Kidney epithelial cell (primary cell): ENCODE measurements at regions not wholly inside any gene's neighbourhood (a gene's known extent, or its start where the extent isn't known, plus 50 kb on each side); places are given as distances from the start of the nearest gene placed in this dataset.

Experiments
- DNase-seq: peaks from one replicate; pipeline ENCODE4 v3.0.0-alpha.2; 2010; ENCODE audit warnings: low read depth
- H3K27me3 ChIP-seq: 2 replicates; pipeline ENCODE4 v1.6.0; 2011; ENCODE audit warnings: low read length; ENCODE audit not compliant: control insufficient read depth, insufficient read depth
- H3K36me3 ChIP-seq: 2 replicates; pipeline ENCODE4 v1.5.1; 2011; ENCODE audit warnings: low read length; ENCODE audit not compliant: control insufficient read depth, insufficient read depth
- H3K4me3 ChIP-seq: 2 replicates; pipeline ENCODE4 v1.5.1; 2011; ENCODE audit warnings: low read depth, mild to moderate bottlenecking, control low read depth, low read length
- CTCF ChIP-seq: IDR thresholded peaks from 2 replicates; pipeline ENCODE4 v1.5.1; 2011; ENCODE audit warnings: mild to moderate bottlenecking, moderate library complexity, low read length, control low read depth, inconsistent platforms; ENCODE audit not compliant: insufficient read depth, poor library complexity, severe bottlenecking

DNA sequence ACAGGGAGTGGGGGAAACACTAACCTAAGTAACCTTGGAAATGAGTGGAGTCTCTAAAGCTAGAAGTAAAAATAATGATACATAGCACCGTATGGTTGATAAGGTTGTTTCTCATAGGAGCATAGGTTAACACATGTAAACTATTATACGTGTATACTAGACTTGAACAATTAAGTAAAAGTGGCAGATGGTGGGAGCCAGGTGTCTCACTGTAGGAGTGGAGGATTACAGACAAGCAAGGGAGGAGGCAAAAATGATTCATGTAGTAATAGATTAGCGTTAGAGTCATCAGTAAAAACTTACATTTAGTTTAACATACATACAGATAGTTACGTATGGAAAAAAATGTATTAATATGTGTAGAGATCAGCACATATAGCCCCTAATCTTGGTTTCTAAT, 138.4 kb upstream of the DSCAM start:
- no peak for TF ChIP-seq CTCF

GRCh38 chr21:40990366-40990765, 143.4 kb upstream of the DSCAM start:
- DNase-seq, result no peak
- H3K36me3 ChIP-seq, result no peaks in the 10 kb centered on the region
- H3K27me3 ChIP-seq, result no peaks in the 10 kb centered on the region
- no peak for TF ChIP-seq CTCF
- no peak overlapping the region for H3K4me3 ChIP-seq

More for the DNA sequence above, 138.4 kb upstream of the DSCAM start:
- Histone ChIP-seq H3K4me3 (no peak overlapping the region), H3K36me3 (no peaks in the 10 kb centered on the region), H3K27me3 (no peaks in the 10 kb centered on the region)
- DNase-seq, result no peak

GRCh38 chr21:40997831-40998230, 150.9 kb upstream of the DSCAM start:
- TF ChIP-seq CTCF, result no peak
- Histone ChIP-seq H3K36me3 (no peaks in the 10 kb centered on the region), H3K4me3 (no peak overlapping the region), H3K27me3 (no peaks in the 10 kb centered on the region)
- no peak for DNase-seq

DNA sequence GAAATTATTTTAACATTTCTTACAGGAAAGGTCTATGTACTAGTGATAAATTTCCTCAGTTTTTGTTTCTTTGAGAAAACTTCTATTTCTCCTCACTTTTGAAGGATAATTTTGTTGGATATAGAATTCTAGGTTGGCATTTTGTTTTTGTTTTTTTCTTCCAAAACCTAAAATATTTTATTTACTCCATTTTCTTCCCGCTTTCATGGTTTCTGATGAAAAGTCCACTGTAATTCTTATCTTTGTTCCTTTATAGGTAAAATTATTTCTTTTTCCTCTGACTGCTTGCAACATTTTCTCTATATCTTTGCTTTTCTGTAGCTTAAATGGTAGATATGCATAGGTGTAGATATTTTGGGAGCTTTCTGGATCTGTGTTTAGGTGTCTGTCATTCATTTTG, 153.9 kb upstream of the DSCAM start:
- no peaks in the 10 kb centered on the region for H3K27me3 ChIP-seq
- no peak for DNase-seq
- no peak overlapping the region for H3K4me3 ChIP-seq
- no peak for TF ChIP-seq CTCF
- H3K36me3 ChIP-seq, result no peaks in the 10 kb centered on the region

DNA sequence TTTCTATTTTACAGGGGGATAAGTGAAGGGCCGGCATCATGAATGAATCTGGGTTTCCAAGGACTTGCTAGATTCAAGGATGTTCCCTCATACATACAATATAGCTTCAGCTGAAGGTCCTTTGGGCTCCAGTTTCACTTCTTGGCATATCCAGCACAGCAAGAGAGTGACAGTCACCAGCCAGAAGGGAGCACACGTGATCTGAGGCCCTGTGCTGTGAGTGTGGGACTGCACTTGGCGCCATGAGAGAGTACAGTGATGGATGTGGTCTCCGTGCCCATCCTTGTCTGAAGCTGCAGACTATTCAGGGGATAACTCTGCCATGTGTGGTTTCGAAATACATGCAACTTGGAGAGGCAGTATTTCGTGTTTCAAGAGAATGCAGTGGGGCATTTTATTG, 159.7 kb upstream of the DSCAM start:
- Histone ChIP-seq H3K4me3 (no peak overlapping the region), H3K27me3 (no peaks in the 10 kb centered on the region), H3K36me3 (no peaks in the 10 kb centered on the region)
- TF ChIP-seq CTCF, result no peak
- DNase-seq, result no peak

GRCh38 chr21:41008351-41008750, 159.6 kb upstream of the BACE2 start:
- no peak for DNase-seq
- H3K4me3 ChIP-seq, result no peak overlapping the region
- no peaks in the 10 kb centered on the region for H3K27me3 ChIP-seq
- H3K36me3 ChIP-seq, result no peaks in the 10 kb centered on the region
- no peak for TF ChIP-seq CTCF
